Suppressor macrophage treated with lipopolysaccharide for 1 hour (primary cell): ENCODE measurements at regions not wholly inside any gene's neighbourhood (a gene's known extent, or its start where the extent isn't known, plus 50 kb on each side); places are given as distances from the start of the nearest gene placed in this dataset.
A peak's percentile ranks its signal among the peaks of the same experiment; 100 is the strongest.
"Not testable (repeated sequence)": the region's sequence is repeated elsewhere in the genome, so short reads cannot be mapped to it uniquely, and the experiment has no call there.

Experiments used
- DNase-seq, 3 donors: peaks; one replicate each; pipeline ENCODE4 v3.0.0-alpha.2; 2020 to 2022

DNA sequence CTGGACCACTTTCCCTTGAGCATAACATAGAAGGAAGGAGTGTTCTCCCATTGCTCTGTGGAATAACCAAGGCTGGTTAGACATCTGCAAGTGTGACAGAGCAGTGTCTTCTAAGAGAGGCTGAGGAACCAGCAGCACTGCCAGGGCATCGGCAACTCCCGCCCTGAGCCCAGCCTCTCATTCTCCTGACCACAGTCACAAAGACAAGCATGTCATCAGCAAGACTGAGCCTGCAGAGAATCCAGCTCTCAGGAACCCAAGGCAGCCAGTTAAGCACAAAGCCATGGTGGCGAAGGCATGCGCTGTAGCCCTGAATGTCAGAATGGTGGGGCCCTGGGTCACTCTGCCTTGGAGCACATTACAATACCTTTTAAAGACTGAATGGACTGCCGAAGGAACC lies 253.9 kb downstream of the AGTPBP1 start:
- DNase-seq: no peak

DNA sequence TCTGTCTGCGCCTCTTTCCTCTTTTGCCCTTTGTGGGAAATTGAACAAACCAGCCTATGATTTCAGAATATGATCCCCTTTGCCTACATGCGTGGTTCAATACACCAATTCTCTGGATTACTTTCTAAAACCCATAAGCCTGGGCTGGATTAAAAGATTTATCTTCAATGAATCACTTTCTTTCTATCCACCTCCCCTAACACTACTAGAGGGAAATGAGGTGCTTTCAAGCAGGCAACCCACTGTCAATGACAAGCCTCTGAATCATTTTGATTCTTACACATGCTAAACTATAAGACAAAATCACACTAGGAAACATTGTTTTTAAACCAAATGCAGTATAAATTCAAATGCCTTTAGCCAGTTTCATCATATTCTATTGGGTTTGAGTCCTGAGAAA lies 257.5 kb downstream of the AGTPBP1 start:
- no peak for DNase-seq

DNA sequence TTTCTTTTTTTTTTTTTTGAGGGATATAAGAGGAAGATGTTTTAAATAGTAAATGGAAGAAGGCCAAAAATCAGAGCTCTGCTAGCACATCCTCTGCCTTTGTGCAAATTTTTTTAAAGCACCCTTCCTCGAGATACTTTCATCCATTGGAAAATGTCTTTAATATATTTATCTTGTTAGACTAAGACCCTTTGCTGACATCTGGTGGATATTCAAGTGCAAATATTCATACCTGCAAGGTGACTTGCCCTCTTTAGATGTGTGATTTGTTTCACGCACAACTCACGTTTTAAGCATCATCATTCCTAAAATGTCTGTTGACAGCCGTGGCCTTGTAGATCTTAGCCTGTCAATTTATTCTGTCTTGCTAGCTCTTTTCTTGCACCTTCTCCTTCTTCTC lies 258.5 kb downstream of the AGTPBP1 start:
- DNase-seq: no peak

DNA sequence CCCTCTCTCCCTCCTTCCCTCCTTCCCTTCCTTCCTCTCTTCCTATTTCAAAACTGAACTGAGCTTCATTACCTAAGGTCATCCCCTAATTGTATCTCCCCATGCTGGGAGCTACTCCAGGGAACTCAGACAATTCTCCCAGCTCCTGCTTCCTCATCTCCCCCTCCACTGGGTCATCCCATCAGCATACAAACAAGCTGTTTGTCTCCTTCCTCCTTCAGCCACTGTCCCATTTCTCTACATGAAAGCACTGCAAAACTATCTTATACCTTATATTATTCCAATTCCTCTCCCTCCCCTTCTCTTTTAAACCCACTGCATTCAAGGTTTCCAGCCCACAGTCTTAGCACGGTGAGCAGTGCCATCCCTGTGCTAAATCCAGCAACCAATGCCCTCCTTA lies 262.4 kb downstream of the AGTPBP1 start:
- no peak for DNase-seq

DNA sequence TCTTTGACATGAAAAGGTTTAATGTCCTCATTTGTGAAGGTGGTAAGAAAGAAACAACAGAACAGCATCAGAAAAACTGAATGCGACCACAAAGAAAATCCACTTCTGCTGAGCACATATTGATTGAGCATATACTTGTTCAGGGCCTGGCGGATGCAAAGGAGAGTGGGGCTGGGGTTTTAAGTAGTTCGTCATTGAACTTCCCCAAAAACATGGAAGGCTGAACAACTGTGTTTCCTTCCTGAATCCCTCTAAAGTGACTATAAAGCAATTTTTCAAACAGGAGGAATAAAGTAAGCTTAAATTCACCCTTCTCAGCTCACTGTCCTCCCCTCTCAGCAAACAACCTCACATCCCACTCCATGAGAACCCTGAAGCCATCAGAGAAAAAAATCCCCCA lies 262.9 kb downstream of the AGTPBP1 start:
- peak; percentile 5 to 27 (median 20) for DNase-seq

DNA sequence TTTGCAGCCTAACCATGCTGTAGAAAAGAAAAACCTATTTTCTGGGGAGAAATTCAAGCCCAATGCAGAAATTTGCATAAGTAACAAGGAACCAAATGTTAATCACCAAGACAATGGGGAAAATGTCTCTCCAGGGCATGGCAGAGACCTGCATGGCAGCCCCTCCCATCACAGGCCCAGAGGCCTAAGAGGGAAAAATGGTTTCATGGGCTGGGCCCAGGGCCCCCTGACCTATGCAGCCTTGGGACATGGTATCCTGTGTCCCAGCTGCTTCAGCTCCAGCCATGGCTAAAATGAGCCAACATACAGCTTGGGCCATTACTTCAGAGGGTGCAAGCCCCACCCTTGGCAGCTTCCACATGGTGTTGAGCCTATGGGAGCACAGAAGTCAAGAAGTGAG lies 266.9 kb downstream of the AGTPBP1 start:
- DNase-seq: not testable (repeated sequence)

DNA sequence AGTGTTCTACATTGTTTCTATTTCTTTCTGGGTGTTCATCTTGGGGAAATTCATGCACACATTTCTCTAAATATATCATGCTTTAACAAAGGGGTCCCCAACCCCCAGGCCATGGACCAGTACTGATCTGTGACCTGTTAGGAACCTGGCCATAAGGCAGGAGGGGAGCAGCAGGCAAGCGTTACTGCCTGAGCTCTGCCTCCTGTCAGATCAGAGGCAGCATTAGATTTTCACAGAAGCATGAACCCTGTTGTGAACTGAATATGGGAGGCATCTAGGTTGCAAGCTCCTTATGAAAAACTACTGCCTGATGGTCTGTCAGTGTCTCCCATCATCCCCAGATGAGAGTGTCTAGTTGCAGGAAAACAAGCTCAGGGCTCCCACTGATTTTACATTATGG lies 270.0 kb downstream of the AGTPBP1 start:
- no peak for DNase-seq

DNA sequence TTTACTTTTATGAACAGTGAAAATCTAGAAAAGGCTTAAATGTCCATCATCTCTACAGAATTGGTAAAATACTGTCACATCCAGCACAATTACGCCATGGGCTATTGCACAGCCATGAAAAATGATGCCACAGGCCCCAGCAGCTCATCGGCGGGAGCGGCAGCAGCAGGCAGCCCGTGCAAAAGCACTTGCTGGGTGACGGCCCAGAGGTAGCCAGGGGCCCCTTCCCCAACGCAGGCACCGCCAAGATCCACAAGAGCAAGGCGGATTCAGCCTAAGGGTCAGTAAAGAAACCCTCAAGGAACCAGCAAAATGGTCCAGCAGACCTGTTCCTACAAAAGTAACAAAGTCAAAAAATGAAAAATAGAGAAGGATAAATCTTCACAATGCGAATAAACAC lies 272.7 kb downstream of the AGTPBP1 start:
- DNase-seq: no peak

DNA sequence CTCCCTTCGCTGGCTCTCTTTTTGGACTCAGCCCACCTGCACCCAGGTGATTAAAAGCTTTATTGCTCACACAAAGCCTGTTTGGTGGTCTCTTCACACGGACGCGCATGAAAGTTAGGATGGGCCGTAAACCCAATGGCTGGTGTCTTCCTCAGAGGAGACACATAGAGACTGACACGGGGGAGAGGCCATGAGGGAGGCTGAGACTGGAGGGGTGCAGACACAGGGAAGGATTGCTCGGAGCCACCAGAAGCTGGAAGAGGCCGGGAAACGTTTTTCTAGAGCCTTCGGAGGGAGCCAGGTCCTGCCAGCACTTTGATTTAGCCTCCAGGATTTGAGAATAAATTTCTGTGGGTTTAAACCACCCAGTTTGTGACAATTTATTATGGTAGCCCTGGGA lies 274.9 kb downstream of the AGTPBP1 start:
- no peak for DNase-seq

DNA sequence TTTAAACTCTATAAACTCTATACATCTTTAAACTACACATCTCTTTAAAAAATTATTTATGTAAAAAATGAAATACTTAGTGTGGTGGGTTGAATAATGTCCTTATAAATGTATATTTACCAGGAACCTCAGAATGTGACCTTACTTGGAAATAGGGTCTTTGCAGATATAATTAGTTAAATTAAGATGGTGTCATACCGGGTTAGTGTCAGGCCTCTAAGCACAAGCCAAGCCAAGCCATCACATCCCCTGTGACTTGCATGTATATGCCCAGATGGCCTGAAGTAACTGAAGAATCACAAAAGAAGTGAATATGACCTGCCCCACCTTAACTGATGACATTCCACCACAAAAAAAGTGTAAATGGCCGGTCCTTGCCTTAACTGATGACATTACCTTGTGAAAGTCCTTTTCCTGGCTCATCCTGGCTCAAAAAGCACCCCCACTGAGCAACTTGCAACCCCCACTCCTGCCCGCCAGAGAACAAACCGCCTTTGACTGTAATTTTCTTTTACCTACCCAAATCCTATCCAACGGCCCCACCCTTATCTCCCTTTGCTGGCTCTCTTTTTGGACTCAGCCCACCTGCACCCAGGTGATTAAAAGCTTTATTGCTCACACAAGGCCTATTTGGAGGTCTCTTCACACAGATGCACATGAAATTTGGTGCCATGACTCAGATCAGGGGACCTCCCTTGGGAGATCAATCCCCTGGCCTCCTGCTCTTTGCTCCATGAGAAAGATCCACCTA lies 283.5 kb downstream of the AGTPBP1 start:
- DNase-seq: not testable (repeated sequence)

DNA sequence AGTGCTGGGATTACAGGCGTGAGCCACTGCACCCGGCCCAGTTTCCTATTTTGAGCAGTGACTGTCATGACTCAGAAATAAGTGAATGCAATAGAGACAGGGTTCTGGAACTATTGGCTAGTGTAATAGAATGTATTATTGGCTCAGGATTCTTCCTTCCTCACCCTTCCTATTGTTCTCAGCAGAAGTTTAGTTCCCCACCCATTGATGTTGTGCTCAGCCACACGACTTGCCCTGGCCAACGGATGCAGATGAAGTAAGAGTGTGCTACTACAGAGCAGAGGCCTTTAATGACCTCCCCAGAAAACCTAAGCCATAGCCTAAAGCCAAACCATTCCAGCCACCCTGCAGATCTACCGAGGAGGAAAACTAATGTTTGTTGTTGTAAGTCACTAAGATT lies 287.9 kb downstream of the AGTPBP1 start:
- DNase-seq: no peak

DNA sequence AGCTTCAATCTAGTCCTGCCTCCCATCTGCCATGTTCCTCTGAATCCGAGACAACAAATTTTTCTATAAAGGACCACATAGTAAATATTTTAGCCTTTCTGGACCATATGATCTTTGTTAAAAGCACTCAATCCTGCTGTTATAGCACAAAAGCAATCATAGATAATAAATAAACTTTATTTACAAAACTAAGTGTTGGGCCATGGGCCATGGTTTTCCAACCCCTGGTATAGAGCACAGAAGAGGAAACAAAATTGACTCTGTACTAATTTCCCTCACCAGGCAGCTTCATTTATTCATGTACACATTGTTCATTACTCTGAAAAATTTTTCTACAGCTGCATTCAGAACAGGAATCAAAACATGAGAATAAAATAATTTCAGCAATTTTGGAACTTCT lies 288.9 kb downstream of the AGTPBP1 start:
- no peak for DNase-seq

DNA sequence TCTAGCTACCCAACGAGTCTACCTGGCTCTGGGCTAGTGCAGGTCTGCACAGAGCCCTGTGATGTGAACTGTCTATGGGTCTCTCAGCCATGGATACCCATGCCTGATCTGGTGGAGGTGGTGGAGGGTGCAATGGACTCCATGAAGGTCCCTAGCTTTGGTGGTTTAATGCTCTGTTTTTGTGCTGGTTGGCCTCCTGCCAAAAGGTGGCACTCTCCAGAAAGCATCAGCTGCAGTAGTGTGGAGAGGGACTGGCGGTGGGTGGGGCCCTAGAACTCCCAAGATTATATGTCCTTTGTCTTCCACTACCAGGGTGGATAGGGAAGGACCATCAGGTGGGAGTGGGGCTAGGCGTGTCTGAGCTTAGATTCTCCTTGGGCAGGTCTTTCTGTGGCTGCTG lies 290.1 kb downstream of the AGTPBP1 start:
- DNase-seq: no peak

DNA sequence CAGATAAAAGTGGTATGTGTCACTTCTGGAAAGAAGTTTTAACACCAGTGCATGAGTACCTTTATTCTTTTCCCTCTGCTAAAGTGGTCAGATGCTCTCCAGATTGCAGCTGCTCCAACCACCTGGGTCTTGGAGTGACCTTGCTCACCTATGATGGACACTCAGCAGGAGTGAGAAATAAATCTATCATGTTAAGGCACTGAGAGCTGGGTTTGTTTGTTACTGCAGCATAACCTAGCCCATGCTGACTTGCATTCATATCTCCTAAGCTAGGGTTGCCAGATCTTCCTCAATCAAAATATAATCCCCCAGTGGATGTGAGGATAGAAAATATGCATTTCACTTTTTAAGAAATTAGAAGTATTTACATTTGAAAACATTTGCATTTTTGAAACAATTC lies 295.9 kb downstream of the AGTPBP1 start:
- no peak for DNase-seq

DNA sequence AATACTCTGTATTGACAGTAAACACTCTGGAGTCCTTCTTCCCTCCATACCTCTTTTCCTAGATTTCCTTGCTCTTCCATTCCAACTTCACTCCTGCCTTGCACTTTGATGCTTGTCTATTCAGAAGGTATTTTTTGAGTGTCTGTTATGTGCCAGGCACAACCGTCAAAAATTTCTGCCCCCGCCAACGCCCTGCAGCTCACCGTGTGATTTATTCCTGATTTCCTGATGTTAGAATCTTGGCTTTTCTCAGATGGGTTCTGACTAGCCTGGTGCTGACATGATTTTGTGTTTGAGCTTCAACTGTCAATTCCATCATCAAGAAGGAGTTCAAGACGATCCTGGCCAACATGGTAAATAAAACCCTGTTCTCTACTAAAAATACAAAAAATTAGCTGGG lies 297.5 kb downstream of the AGTPBP1 start:
- no peak for DNase-seq

DNA sequence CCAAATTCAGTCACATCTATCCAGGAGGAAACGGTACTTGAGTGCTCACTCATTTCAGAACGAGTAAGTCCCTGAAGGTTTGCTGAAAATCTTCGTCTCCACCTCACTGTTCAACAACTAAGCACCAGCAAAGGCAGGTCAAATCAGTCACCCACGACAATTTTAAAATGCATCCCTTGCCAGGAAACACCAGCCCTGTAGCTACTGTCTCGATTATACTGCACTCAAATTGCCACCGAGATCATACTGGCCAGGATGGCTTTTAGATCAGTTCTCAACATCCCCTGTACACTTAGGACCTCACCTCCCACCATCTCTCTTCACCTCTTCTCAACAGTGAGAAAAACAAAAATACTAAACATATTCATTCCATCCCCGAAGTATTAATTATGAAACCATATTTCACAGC lies 298.6 kb downstream of the AGTPBP1 start:
- DNase-seq: no peak

DNA sequence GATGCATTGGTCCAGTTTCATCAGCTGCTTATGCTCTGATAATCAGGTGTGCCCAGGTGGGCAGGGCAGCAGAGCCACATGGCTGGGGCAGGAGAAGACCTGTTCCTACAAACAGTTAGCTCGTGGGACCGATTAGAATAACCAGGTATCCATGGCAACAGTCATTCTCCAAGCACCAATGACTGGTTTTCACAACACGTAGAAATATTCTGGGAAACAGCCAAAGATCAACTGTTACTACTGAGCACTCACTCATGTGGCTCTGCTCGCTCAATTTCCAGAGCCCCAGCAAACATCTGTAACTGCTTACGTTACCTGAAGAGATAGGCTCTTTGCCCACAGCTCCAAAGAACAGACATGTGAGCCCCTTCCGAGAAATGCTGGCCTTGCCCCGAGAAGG lies 302.0 kb downstream of the AGTPBP1 start:
- DNase-seq: no peak

DNA sequence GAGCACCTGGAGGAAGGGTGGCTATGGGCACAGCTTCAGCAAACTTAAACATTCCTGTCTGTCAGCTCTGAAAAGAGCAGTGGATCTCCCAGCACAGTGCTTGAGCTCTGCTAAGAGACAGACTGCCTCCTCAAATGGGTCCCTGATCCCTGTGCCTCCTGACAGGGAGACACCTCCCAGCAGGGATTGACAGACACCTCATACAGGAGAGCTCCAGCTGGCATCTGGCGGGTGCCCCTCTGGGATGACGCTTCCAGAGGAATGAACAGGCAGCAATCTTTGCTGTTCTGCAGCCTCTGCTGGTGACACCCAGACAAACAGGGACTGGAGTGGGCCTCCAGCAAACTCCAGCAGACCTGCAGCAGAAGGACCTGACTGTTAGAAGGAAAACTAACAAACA lies 307.8 kb downstream of the AGTPBP1 start:
- DNase-seq: not testable (repeated sequence)

DNA sequence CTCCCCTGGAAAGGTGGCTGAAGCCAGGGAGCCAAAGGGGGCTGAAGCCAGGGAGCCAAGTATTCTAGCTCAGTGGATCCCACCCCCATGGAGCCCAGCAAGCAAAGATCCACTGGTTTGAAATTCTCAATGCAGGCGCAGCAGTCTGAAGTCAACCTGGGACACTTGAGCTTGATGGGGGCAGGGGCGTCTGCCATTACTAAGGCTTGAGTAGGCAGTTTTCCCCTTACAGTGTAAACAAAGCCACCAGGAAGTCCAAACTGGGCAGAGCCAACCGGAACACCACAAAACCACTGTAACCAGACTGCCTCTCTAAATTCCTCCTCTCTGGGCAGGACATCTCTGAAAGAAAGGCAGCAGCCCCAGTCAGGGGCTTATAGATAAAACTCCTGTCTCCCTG lies 308.2 kb downstream of the AGTPBP1 start:
- not testable (repeated sequence) for DNase-seq

DNA sequence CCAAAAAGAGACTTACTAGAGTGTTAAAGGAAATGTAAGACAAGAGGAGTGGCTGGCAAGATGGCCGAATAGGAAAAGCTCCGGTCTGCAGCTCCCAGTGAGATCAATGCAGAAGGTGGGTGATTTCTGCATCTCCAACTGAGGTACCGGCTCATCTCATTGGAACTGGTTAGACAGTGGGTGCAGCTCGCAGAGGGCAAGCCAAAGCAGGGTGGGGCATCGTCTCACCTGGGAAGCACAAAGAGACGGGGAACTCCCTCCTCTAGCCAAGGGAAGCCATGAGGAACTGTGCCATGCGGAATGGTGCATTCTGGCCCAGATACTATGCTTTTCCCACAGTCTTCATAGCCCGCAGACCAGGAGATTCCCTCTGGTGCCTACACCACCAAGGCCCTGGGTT lies 308.7 kb downstream of the AGTPBP1 start:
- no peak for DNase-seq

DNA sequence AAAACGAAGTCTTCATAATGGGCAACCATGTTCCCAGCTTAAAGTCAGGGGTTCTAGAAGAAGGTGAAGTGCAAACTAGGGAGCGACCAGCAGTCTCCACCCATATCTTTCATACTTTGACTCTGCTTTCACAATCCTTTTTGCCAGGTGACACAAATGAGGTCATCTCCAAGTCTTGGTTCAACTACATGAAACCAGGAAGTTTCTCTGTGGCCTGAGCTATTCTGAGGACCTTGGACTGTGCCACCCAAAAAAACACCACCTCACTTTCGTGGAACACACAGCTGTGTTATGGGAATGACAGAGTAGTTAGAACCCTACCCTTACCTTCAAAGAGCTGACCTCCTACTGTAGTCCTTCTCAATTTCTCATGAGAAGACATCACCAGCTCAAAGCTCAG lies 309.2 kb downstream of the AGTPBP1 start:
- peak in 1 of 3 donors; percentile 17 for DNase-seq

DNA sequence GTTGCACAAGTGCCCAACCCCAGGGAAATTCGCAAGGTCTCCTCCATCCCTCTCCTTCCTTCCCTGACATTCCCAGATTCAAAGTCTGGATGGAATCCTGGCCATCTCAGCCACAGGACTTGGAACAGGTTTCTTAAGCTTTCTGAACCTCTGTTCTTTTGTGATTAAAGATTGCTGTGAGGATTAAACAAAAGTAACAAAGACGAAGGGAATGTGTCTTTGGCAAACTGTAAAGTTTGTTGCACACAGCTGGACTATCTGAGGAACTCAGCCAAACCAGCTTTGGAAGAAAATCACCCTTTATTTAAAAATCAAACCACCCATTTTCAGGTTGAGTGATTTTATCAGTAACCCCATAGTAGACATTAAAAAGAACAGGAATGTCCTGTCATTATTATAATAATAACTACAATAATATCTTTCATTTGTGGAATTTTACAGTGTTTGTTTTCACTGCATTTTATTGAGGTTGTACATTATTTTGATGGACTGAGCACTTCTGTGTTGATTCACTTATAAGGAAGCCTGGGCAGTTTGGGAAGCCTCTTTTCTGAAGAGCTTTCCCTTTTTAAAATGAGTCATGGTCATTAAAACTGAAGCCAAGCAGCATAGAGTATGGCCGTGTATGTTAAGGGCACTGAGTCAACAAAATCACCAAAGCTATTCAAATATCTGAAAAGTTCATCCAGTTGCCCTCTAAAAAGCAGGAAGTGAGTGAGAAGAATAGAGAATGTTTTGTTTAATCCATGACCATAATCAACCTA lies 310.2 kb downstream of the AGTPBP1 start:
- peak; percentile 19 to 69 (median 49) for DNase-seq

DNA sequence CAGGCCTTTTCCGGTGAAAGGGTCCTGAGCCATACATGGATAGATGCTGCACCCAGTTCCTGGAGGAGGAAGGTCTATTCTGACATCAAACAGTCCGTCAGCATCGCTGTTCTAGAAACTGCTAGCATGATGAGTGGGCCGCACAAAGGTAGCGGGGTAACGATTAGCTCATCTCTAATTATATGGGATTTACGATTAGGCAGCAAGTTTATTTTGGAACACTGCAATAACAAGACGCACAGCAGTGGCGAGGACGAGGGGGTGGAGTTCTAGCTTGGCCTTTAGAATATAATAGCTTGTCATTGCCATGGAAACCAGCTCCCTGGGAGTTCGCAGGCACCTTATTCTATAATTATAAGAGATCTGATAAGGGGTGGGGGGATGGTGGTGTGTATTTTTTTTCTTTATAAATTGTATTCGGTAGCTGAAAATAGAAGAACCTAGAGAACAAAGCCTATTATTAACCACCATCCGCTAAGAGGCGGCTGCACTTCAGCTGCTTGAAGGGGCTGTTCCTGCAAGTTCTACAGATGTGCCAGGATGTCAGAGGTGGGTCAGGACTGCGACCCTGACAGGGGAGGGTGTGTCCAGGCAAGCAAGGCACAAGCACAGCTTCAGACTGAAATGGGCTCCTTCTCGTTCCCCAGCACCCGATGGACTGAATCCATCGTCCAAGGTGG lies 311.0 kb downstream of the AGTPBP1 start:
- no peak for DNase-seq

DNA sequence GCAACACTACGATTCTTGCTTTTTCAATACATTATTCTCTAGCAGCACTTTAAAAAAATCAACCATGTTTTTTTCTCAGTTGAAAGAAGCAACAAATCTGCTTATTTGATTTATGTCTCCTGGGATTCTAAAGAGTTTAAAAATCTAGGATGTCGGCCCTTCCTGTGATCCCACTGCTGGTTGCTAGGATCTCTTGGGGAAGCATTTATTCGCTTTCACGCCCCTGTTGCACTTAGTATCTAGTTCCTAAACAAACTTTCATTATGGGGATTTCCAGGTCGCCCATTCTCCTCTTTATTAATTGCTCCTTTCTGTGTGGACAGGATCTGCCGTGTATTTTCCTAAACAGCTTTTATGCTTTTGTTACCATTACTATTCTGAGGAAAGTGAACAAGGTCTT lies 313.5 kb downstream of the AGTPBP1 start:
- no peak for DNase-seq
